ENCODE measurements at regions not wholly inside any gene's neighbourhood (a gene's known extent, or its start where the extent isn't known, plus 50 kb on each side); places are given as distances from the start of the nearest gene placed in this dataset.

- Histone ChIP-seq H3K36me3 (ENCODE audit: control insufficient read depth, insufficient read depth, low read length) (no peaks in the 10 kb centered on the region), H3K56ac (ENCODE audit: extremely low read depth, insufficient read depth, low read length) (no peak overlapping the region), H3K14ac (replicated peaks; ENCODE audit: low read depth, low read length) (peak overlapping the region; percentile 71), H3K27ac (ENCODE audit: insufficient read depth, low read length) (no peak overlapping the region), H3K4ac (ENCODE audit: low read depth, low read length) (peak overlapping the region; percentile 82), H4K91ac (ENCODE audit: insufficient read depth, low read depth, low read length) (peak overlapping the region; percentile 26), H2BK5ac (ENCODE audit: low read depth, low read length, poor library complexity, severe bottlenecking) (peak overlapping the region; percentile 81), H3K9ac (ENCODE audit: low read depth, low read length) (no peak overlapping the region), H2AK5ac (ENCODE audit: low read depth, low read length) (peak overlapping the region; percentile 86), H3K18ac (ENCODE audit: low read depth, low read length) (no peak overlapping the region; the same call in 1 of the 2 replicates), H3K4me3 (ENCODE audit: insufficient read depth, low read depth, low read length) (no peak overlapping the region), H3K23ac (ENCODE audit: low read depth, low read length) (no peak overlapping the region), H4K20me1 (ENCODE audit: insufficient read depth, low read length) (no peaks in the 10 kb centered on the region), H4K8ac (ENCODE audit: low read depth in 2 of 2, low read length in 2 of 2) (peak overlapping the region; percentile 25 to 55; a peak in 3 of 4 replicates), H2BK15ac (ENCODE audit: low read depth, low read length) (0 out of 3 replicates have a peak overlapping the region, but pooled peaks have one; percentile 9), H3K9me1 (ENCODE audit: insufficient read depth, low read length) (peaks cover 13% of the 10 kb centered on the region), H2BK20ac (ENCODE audit: low read depth, low read length) (peak overlapping the region; percentile 86; the same call in 1 of the 2 replicates), H3K79me1 (ENCODE audit: low read depth in 1 of 2, low read length in 2 of 2) (no peaks in the 10 kb centered on the region), H2AFZ (replicated peaks; ENCODE audit: low read length, poor library complexity) (no peak overlapping the region), H3K4me1 (ENCODE audit: control insufficient read depth, insufficient read depth, low read length) (peaks cover 18% of the 10 kb centered on the region), H3K27me3 (ENCODE audit: control insufficient read depth, insufficient read depth, low read length) (no peaks in the 10 kb centered on the region), H2BK120ac (ENCODE audit: low read depth, low read length) (peak overlapping the region; percentile 89), H4K5ac (ENCODE audit: low read depth, low read length) (no peak overlapping the region; the same call in 1 of the 2 replicates), H3K9me3 (ENCODE audit: control insufficient read depth, insufficient read depth, low read length) (no peaks in the 10 kb centered on the region), H2AK9ac (replicated peaks; ENCODE audit: low read depth, low read length, poor library complexity) (no peak overlapping the region), H3K4me2 (ENCODE audit: low read depth, low read length) (no peak overlapping the region)
- in situ Hi-C loops (cut with MboI; ENCODE audit: low sequenced_read_pairs), result no loop called here
- TF ChIP-seq FOS (IDR thresholded peaks at IDR 0.05; ENCODE audit: low read depth, low read length), result no peak
- TF ChIP-seq BHLHE40 (IDR thresholded peaks at IDR 0.05; ENCODE audit: low read depth, low read length), result no peak
- no peak for TF ChIP-seq MXI1 (IDR thresholded peaks at IDR 0.05; ENCODE audit: borderline replicate concordance, low read depth, low read length)
- TF ChIP-seq NFE2L2 (IDR thresholded peaks at IDR 0.05; ENCODE audit: low read depth, low read length), result no peak
- no peak for TF ChIP-seq ELK1 (IDR thresholded peaks at IDR 0.05; ENCODE audit: borderline replicate concordance, low read depth, low read length)
- no peak for TF ChIP-seq CHD1 (IDR thresholded peaks at IDR 0.05; ENCODE audit: low read depth, low read length)
- no peak for TF ChIP-seq RCOR1 (IDR thresholded peaks at IDR 0.05; ENCODE audit: insufficient replicate concordance, low read length)
- TF ChIP-seq RFX5 (IDR thresholded peaks at IDR 0.05; ENCODE audit: low read depth, low read length), result no peak
- TF ChIP-seq RAD21 (IDR thresholded peaks at IDR 0.05; ENCODE audit: low read length), result no peak
- no peak for TF ChIP-seq CEBPB (IDR thresholded peaks at IDR 0.05; ENCODE audit: low read depth, low read length)
- TF ChIP-seq CTCF (conservative IDR thresholded peaks at IDR 0.05; ENCODE audit: low read depth, low read length), result no peak
- ChIA-PET CTCF (no interaction called here), POLR2A (ENCODE audit: unreplicated experiment) (no interaction called here)
- BruUV-seq (replicated peaks), result no TSS peak
- intact Hi-C loops (cut with micrococcal nuclease), result no loop called here
- peak; percentile 40 for DNase-seq
- ATAC-seq (ENCODE audit: low read depth), result no peak
- WGBS, 2 experiments (ENCODE audit: extremely low coverage in 2 of 2, insufficient read length in 1 of 2), result 100% methylated on average over 1 of the region's 2 CpGs; no CpG with 5 or more reads in 1 of the 2 experiments
- dilution Hi-C loops (cut with HindIII; ENCODE audit: low sequenced_read_pairs, unreplicated experiment), result no loop called here
Observed at GRCh38 chr11:13119361-13119760, 110.2 kb downstream of the RASSF10 start.

Data from IMR-90 (cell line).